Neutrophil (primary cell): ENCODE measurements at regions not wholly inside any gene's neighbourhood (a gene's known extent, or its start where the extent isn't known, plus 50 kb on each side); places are given as distances from the start of the nearest gene placed in this dataset.

Experiments used
- H3K27ac ChIP-seq: fragments of 200-600 bp; sonication (generic); 2 replicates; pipeline ENCODE4 v1.5.1; 2016; ENCODE audit warnings: mild to moderate bottlenecking, moderate library complexity
- H3K27me3 ChIP-seq: fragments of 200-600 bp; sonication (generic); 2 replicates; pipeline ENCODE4 v1.6.0; 2016; ENCODE audit warnings: mild to moderate bottlenecking
- H3K36me3 ChIP-seq: fragments of 200-600 bp; sonication (generic); 2 replicates; pipeline ENCODE4 v1.5.1; 2017
- H3K4me1 ChIP-seq, 2 experiments: fragments of 200-600 bp in 1 of 2; sonication (generic) in 1 of 2; 1 replicate in 1 of 2; 2 replicates in 1 of 2; pipeline versions ENCODE4 v1.5.1 to v1.6.1; 2013 to 2016; ENCODE audit warnings: low read depth in 1 of 2, low read length in 1 of 2, mild to moderate bottlenecking in 1 of 2, moderate library complexity in 1 of 2; ENCODE audit not compliant: control insufficient read depth in 1 of 2, insufficient read depth in 1 of 2
- H3K4me3 ChIP-seq, 2 experiments: fragments of 200-600 bp in 1 of 2; sonication (generic) in 1 of 2; 1 replicate in 1 of 2; 2 replicates in 1 of 2; pipeline ENCODE4 v1.5.1; 2013 to 2016; ENCODE audit warnings: low read depth in 1 of 2, low read length in 1 of 2, mild to moderate bottlenecking in 1 of 2, moderate library complexity in 1 of 2
- H3K9me3 ChIP-seq: fragments of 200-600 bp; sonication (generic); 2 replicates; pipeline ENCODE4 v1.5.1; 2016
- CTCF ChIP-seq: fragments of 200-600 bp; sonication (generic); IDR thresholded peaks from 2 replicates; pipeline ENCODE4 v1.5.1; 2016; ENCODE audit warnings: antibody characterized with exemption

- H3K27ac ChIP-seq = no peak overlapping the region
- no peak overlapping the region for H3K4me3 ChIP-seq
- H3K9me3 ChIP-seq = no peaks in the 10 kb centered on the region
- no peak for TF ChIP-seq CTCF
- no peaks in the 10 kb centered on the region for H3K36me3 ChIP-seq
- no peaks in the 10 kb centered on the region for H3K4me1 ChIP-seq
- no peaks in the 10 kb centered on the region for H3K27me3 ChIP-seq
These were observed 497.5 kb upstream of the PBX1 start for GRCh38 chr1:164061528-164061927.

- no peak overlapping the region for H3K27ac ChIP-seq
- H3K36me3 ChIP-seq = no peaks in the 10 kb centered on the region
- no peaks in the 10 kb centered on the region for H3K27me3 ChIP-seq
- no peaks in the 10 kb centered on the region for H3K9me3 ChIP-seq
- H3K4me3 ChIP-seq = no peak overlapping the region
- H3K4me1 ChIP-seq = no peaks in the 10 kb centered on the region
- TF ChIP-seq CTCF = no peak
These were observed 494.5 kb upstream of the PBX1 start for GRCh38 chr1:164064501-164064900.

GRCh38 chr1:164071288-164071687, 487.7 kb upstream of the PBX1 start:
- H3K36me3 ChIP-seq = no peaks in the 10 kb centered on the region
- no peaks in the 10 kb centered on the region for H3K9me3 ChIP-seq
- no peak for TF ChIP-seq CTCF
- H3K27me3 ChIP-seq = no peaks in the 10 kb centered on the region
- H3K27ac ChIP-seq = no peak overlapping the region
- H3K4me1 ChIP-seq = no peaks in the 10 kb centered on the region
- H3K4me3 ChIP-seq = no peak overlapping the region

GRCh38 chr1:164086832-164087231, 472.2 kb upstream of the PBX1 start:
- Histone ChIP-seq H3K4me1 (no peaks in the 10 kb centered on the region), H3K36me3 (no peaks in the 10 kb centered on the region), H3K4me3 (no peak overlapping the region), H3K27me3 (no peaks in the 10 kb centered on the region), H3K9me3 (no peaks in the 10 kb centered on the region), H3K27ac (no peak overlapping the region)
- TF ChIP-seq CTCF = no peak

- H3K9me3 ChIP-seq = no peaks in the 10 kb centered on the region
- H3K36me3 ChIP-seq = no peaks in the 10 kb centered on the region
- no peaks in the 10 kb centered on the region for H3K27me3 ChIP-seq
- no peaks in the 10 kb centered on the region for H3K4me1 ChIP-seq
- H3K4me3 ChIP-seq = no peak overlapping the region
- no peak for TF ChIP-seq CTCF
- no peak overlapping the region for H3K27ac ChIP-seq
These were observed 471.0 kb upstream of the PBX1 start for GRCh38 chr1:164087906-164088453.
